GM18520 (cell line): ENCODE measurements at regions not wholly inside any gene's neighbourhood (a gene's known extent, or its start where the extent isn't known, plus 50 kb on each side); places are given as distances from the start of the nearest gene placed in this dataset.
"Not testable (repeated sequence)": the region's sequence is repeated elsewhere in the genome, so short reads cannot be mapped to it uniquely, and the experiment has no call there.

Experiments used
- ATAC-seq: cut with Tn5 transposase; IDR thresholded peaks from one replicate; pipeline ENCODE4 v1.9.1; 2021; ENCODE audit not compliant: unreplicated experiment

DNA sequence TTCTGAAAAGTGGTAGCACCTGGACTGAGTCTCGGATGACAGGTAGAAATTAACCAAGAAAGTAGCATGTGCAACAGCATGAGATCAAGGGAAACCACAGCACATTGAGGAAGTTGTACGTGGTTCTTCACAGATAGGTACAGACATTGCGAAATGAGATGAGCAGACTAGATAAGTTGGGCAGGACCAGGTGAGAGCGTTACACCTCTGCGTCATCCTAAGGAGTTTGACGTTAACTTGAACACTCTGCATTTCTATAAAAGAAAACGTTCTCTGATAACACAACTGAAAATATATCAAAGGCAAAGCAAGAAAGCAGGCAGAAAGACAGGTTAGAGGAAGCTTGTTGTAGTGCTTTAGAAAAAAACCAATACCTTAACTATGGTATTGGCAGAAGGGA lies 98.5 kb upstream of the RASSF8 start:
- no peak for ATAC-seq

DNA sequence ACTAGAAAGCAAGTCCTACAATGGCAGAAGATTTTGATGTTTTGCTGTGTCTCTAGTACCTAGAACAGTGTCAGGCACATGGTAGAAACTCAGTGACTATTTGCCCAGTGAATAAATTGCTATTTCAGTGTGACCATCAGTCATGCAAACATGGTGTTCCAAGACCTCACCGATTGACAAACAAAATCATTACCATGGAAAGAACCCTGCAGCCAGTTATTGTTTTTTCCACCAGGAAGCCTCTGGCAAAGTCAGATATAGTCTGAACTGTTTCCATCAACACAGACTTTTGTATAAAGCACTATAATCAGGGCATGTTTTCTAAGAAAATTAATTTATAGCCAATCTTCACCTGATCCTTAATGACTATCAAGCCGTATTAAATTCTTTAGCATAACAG lies 97.3 kb upstream of the RASSF8 start:
- ATAC-seq, result no peak

DNA sequence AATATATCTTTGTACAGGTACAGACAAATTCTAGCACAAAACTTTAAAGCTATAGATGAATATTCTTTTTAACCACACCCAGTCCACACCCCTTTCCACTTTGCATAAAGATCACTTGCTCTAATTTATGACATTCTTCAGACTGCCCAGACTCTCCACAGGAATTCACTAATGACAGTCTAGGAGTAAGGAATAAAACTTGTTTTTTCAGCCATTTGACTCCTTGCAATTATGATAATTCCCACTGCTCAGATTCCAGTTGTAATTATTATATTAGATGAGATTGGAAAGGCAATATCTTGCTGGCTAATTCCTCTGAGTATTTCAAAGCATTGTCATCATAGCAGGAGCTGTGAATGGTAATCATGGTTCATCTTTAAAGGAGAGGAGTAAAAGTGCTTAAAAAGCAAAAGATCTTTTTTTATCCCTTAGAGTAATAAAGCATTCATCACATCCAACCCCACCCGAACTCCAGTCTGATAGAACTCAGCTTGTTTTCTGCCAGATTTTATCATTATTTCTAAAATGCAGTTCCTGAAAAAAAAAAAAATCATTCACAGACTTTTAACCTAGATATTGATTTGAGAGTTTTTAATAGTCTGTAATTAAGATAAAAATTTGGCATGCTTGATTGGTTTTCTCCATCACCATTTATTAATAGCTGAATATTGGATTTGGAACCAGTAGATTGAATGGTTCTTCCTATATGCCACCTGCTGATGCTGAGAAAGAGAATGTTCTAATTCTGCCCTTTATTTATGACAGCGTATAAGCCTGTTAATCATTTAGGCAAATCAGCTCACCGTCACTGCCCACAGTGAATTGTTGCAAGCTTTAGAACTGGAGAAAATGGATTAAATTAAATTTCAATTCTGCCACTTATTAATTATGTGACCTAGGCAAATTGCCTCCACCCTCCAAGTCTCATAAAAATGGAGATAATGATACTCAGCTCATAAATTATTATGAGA lies 93.9 kb upstream of the RASSF8 start:
- ATAC-seq, result no peak

DNA sequence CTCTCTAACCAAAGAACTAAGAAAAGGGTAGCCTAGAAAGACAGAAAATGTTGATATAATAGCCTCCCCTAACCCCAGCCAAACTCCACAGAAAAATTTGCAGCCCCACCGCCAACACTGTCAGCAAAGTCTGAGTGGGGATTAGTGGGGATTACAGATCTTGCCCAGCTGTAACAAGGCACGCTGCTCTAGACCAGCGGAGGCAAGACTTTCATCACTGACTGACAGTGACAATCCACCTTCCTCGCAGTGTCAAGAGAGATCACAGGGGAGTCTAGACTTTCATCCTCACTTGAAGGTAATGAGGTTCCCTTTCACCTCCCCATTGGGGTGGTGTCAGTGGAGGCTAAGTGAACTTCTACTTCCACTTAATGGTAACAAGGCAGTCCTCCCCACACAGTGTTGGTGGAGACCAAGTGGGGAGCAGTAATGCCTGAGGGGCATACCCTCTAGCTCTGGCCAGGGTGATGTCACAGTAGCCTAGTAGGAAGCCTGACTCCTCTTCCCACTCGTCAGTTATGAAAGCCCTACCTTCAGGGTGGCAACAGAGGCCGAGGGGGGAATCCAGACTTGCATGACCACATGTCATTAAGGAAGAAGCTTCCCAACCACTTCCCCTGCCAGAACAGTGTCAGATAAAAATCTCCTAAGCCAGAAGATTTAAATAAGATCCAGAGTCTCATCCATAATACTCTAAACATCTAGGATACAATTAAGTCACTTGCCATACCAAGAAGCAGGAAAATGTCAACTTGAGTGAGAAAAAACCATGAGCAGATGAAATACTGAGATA lies 91.7 kb upstream of the RASSF8 start:
- no peak for ATAC-seq

DNA sequence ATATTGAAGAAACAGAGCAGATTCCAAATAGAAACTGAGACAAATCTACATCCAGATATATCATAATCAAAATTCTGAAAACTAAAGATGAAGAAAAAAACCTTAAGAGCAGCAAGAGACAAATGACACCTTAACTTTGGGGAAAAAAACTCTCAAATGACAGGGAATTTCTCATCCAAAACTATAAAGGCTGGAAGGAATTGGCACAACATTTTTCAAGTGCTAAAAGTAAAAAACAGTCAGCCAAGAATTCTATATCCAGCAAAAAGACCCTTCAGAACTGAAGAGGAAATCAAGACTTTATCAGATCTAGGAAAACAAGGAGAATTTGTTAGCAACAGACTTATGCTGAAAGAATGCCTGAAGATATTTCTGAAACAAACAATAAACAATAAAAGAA lies 90.3 kb upstream of the RASSF8 start:
- ATAC-seq, result no peak

DNA sequence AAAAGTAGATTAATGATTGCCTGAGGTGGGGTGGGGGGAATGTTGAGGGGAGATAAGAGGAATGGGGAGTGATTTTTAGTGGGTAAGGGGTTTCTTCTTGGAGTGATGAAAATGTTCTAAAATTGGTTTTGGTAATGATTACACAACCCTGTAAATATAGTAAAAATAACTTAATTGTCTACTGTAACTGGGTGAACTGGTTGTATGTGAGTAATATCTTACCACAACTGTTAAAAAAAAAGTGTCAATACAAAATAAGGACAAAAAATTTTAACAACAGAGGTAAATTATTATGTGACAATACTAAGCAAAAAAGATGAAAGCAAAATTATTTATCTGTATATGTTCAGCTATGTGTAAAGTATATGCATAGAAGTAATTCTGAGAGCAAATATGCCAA lies 86.3 kb upstream of the RASSF8 start:
- no peak for ATAC-seq

DNA sequence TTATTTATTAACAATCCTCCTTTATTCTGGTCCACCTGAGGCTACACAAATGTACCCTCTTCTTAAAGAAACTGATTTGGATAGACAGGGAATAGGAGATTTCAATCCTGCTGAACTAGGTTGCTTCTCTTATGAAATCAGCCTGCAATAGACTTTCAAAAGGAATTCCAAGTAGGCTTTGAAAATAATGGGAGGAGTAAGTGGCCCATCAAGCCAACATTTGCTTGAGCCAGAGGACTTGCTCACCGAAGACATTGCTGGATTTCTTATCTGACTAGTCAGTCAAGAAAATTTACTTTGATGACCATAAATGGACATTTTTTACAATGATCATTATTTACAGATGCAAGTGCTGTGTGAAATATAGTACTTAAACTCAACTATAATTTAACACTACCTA lies 82.8 kb upstream of the RASSF8 start:
- ATAC-seq, result no peak

DNA sequence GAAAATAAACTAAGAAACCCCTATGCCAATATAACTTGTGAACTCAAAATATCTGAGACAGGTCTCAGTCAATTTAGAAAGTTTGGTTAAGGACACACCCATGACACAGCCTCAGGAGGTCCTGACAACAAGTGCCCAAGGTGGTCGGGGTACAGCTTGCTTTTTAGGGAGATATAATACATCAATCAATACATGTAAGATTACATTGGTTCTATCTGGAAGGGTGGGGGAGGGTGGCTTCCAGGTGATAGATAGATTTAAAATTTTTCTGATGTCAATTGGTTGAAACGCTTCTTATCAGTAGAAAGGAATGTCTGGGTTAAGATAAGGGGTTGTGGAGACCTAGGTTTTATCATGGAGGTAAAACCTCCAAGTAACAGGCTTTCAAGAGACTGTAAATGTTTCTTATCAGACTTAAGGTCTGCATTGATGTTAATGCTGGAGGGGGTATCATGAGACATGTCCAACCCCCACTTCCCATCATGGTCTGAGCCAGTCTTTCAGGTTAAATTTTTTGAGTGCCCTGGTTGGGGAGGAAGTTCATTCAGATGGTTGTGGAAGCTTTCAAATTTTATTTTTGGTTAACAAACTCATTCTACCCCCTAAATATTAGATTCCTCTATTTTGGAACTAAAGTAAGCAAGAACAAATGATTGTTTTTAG lies 82.0 kb upstream of the RASSF8 start:
- no peak for ATAC-seq

DNA sequence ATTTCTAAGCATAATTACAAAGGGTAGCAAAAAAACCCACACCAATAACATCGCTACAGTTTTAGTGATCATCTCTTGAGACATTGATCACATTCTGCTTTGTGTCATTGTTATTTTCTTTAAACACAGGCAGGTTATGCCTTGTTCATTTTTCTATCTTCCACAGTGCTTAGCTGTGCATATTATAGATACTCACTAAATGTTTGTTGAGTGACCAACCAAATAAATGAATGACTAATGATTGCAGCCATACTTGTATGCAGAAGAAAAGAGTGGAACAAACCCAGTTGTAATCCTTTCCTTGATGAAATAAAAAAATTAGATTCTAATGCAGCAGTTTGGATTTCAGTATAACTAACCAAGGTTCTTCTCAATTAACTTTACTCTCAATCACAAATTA lies 81.0 kb upstream of the RASSF8 start:
- no peak for ATAC-seq

DNA sequence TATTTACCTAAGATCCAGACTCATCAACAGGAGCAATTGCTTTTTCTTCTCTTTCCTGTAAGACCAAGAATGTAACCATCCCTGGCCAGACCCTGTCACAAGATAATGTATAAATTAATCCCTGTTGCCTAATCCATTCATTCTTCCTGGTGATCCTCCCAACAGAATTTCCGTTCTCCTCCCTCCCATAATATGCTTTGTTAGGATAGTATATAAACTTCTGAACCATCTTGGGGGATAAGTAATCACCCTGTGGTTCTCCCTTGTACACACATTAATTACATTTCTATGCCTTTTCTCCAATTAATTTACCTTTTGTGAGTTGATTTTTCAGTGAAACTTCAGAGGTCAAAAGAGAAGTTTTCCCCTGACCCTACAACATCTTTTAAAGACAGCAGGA lies 76.2 kb upstream of the RASSF8 start:
- no peak for ATAC-seq

DNA sequence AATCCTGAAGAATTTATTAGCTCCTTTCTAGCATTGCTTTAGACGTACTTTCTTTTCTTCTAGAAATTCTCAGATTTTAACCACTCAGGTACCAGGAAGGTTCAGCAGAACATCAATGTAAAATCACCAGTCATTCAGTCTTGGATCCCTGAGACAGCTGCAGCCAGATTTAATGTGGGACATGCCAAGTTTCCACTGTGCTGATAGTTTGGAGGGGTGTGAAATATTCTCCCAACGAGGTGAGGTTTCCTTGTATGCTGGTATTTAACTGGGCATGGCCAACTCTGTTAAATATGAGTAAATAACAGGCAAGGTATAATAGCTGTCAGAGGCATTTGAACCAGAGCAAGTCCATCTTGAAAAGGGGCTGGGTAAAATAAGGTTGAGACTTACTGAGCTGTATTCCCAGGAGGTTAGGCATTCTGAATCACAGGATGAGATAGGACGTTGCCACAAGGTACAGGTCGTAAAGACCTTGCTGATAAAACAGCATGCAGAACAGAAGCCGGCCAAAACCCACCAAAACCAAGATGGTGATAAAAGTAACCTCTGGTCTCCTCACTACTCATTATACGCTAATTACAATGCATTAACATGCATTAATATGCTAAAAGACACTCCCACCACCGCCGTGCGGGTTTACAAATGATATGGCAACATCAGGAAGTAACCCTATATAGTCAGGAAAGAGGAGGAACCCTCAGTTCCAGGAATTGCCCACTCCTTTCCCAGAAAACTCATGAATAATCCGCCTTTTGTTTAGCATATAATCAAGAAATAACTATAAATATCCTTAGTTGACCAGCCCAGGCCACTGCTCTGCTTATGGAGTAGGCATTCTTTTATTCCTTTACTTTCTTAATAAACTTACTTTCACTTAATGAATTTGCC lies 75.2 kb upstream of the RASSF8 start:
- no peak for ATAC-seq

DNA sequence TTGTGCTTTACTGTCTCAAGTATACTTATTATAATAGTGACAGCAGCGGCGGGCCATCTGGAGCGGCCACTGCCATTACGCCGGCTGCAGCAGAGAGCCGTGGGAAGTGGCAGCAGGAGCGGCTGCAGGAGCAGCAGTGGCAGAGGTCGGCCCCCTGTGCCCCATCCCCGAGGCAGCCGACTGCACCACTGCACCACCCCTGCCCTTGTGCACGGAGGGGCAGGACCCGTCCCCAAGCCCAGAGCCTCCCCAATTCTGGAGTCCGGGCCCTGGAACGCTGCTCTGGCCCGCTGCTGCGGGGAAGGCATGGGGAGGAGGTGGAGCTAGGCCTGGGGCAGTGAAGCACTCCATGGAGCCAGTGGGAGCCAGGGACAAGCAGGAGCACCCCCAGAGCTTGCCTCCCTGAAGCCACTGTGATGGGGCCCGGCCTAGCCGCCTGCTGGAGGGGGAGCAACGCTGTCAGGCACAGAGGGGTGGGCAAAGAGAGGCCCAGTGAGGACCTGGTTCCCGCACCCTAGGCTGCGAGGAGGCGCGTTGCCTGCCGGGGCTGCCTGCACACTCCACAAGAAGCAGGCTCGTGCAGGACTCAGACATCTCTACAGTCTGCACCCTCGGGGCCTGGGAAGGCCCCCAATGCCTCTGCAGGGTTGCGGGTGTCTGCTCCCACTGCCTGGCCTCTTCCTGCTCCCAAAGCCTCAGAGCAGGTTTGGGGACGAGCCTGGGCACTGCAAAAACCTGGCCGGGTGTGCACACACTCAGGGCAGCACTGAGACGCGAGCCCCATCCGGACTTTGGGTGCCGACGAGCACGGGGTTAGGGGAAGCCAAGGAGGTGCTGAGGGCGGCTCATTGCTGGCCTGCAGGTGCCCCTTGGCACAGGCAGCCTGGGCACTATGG lies 74.2 kb upstream of the RASSF8 start:
- ATAC-seq, result no peak

DNA sequence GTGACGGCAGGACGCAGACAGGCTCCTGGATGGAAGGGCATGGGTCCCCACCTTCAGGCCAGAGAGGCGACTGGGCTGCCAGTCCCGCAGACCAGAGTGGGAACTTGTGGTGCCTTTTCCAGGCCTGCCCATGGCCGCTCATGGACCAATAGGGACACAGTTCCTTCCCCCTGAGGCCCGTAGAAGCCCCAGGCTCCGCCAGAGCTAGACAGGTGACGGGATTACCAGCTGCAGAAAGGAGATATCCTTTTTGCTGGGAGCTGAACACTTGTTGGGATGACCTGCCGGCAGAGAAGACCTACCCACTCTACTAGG lies 73.6 kb upstream of the RASSF8 start:
- ATAC-seq, result no peak

DNA sequence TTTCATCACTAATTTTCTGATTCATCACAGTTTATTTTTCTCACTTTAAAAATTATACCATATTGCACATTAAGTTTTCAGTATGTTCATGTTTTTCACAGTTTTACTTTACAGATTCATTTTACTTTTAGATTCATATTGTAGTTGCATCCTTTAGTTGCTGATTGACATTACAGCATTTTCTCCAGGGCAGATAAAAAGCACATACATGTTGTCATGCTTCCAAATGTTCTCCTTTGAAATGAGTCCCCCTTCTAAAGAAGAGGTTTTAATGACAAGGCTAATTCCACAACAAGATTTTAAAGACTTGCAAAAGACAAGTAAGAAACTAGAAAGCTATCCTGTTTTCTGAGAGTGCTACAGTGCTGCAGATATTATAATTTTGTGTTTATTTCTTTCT lies 72.1 kb upstream of the RASSF8 start:
- ATAC-seq, result no peak

DNA sequence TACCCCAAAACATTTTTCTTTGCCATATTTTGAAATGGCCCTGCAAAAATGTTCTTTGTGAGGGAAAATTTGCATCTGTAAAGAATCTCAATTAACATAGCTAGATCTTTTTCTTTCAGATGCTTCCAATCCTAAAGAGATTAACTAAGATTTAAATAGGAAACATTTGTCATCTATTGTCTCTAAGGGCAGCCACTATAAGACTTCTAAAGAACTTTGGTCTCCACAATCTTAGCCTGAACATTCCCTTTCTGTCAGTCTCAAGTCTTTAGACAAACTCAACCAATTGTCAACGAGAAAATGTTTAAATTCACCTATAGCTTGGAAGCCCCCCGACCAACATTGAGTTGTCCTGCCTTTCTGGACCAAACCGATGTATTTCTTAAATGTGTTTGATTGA lies 71.1 kb upstream of the RASSF8 start:
- no peak for ATAC-seq

DNA sequence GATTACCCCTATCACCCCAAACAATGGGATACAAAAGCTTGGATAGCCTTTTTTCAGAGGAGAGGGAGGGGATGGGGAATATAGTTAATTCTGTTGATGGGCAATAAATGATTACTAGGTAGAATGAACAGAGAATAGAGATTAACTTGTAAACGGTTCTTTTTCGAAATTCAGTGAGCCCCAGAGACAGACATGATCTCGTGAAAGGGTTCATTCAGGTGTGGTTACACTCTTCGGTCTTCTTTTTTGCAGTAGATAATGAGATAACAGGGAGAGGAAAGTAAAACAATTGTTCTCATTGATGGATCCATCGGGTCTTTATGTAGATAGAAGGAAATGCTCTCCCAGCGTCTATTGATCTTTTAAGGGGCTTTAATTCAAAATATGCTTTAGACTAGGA lies 69.3 kb upstream of the RASSF8 start:
- ATAC-seq, result no peak

DNA sequence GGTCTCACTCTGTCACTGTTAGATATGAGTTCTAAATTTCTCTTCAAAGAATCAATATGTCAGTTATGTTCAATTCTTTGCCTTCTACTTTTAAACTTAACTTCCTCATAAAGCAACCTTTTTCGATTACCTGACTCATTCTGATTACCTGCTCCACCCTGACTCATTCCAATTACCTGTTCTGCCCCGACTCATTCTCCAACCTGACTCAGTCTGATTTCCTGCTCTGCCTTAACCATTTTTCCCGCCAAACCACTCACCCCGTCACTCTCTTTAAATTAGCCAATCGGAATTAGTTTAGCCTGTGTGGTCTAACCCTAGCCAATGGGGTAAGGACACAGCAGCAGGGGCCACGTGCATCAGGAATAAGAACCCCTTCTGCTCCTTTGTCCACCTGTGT lies 67.4 kb upstream of the RASSF8 start:
- ATAC-seq, result not testable (repeated sequence)

DNA sequence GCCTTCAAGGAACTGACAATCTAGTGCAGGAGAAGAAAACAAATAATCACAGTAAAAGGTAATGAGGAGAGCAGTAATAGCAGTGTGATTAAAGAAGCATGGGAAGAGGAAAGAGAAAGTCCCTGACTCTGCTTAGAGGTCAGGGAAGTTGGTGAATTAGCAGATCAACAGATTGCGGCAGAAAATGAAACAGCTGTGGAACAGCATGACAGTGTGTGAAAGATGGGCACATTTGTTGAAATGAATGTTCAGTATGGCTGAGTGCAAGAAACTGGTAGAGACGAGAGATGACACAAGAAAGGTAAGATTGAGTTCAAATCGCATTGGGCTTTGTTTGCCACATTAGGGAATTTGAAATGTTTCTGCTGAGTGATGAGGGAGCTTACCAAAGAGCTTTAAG lies 63.7 kb upstream of the RASSF8 start:
- ATAC-seq, result no peak

DNA sequence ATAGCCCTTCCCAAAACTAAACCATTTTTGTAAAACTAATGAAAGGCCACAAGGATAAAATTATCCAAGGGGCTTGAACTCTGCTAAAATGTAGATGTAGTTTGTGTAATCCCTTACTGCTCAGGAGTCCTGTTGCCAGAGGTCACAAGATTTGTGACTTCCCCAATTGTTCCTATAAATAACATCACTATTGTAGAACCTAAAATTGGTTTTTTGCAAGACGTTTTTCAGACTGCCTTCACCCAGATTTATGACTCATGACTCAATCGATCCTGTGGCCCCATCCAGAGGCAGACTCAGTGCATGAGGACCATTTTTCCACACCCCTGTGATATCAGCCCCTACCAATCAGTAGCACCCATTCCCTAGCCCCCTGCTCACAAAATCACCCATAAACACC lies 61.5 kb upstream of the RASSF8 start:
- no peak for ATAC-seq
